Heart left ventricle (tissue), 13 donors: ENCODE measurements at regions not wholly inside any gene's neighbourhood (a gene's known extent, or its start where the extent isn't known, plus 50 kb on each side); places are given as distances from the start of the nearest gene placed in this dataset.

Source experiments
- POLR2A ChIP-seq, 2 donors: fragments of 450-650 bp; IDR thresholded peaks; one replicate each; pipeline ENCODE4 v1.6.1; 2017; ENCODE audit warnings: antibody characterized with exemption in 2 of 2, mild to moderate bottlenecking in 2 of 2, moderate library complexity in 2 of 2
- TF ChIP-seq, protein P1 (sequence below), 12 donors: fragments of 200-600 bp; sonication (generic) in 4 of 12; IDR thresholded peaks; one replicate each; pipeline versions ENCODE4 v1.5.0 to v1.8.0; 2018 to 2022; ENCODE audit warnings: antibody characterized with exemption in 12 of 12, mild to moderate bottlenecking in 5 of 12
- donor health status: ischemic (EF 13 %, LVEDD 7.1; RV severe dilation, severe dysfunction).
- donor health status: DM: no; HTN: yes; CAD: no.
- donor health status: DM: no; HTN: no; CAD: no.
- donor health status: ischemic (EF 25% LVEDD 6.9; RV normal size, moderate dysfunction).
- donor health status: ischemic (EF 25% LVEDD 5.7; RV mildly dilated, moderate dysfunction).
- donor health status: ischemic (EF 35%, LVEDD 5.7; RV mildly dilated, moderate dysfunction).
- donor health status: nonischemic (EF 11% LVEDD 7.7; RV severe dilation, severe dysfunction).
- donor health status: DM: yes; HTN: yes; CAD: no.
- donor health status: PGD.
- donor health status: ischemic (EF 29% LVEDD 5.4; RV normal size, mild dysfunction).
- donor health status: nonischemic (EF 23%, LVEDD 6.1; RV moderate dilation, normal function).

DNA sequence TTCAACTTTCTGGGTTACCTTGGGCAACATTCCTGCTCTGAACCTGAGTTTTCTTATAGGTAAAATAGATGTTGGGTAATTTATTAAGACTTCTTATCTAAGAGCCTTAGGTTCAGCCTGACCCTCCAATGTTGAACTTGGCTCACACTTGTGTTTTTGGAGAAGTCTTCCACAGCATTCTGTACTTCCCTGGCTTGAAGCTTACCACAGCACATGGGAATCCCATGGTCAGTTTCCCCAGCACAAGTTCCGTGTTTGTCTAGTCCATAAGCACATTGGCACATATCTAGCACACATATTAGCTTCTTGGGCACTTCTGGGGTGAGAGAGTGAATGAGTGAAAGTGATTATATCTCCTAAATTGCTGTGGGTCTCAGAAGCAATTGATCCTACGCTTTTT is 782.5 kb upstream of the HS6ST1 start:
- TF ChIP-seq, protein P1, sequence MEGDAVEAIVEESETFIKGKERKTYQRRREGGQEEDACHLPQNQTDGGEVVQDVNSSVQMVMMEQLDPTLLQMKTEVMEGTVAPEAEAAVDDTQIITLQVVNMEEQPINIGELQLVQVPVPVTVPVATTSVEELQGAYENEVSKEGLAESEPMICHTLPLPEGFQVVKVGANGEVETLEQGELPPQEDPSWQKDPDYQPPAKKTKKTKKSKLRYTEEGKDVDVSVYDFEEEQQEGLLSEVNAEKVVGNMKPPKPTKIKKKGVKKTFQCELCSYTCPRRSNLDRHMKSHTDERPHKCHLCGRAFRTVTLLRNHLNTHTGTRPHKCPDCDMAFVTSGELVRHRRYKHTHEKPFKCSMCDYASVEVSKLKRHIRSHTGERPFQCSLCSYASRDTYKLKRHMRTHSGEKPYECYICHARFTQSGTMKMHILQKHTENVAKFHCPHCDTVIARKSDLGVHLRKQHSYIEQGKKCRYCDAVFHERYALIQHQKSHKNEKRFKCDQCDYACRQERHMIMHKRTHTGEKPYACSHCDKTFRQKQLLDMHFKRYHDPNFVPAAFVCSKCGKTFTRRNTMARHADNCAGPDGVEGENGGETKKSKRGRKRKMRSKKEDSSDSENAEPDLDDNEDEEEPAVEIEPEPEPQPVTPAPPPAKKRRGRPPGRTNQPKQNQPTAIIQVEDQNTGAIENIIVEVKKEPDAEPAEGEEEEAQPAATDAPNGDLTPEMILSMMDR (IDR thresholded peaks at IDR 0.05) = no peak
- no peak for TF ChIP-seq POLR2A (IDR thresholded peaks at IDR 0.05)
